GM12878 (cell line): ENCODE measurements at regions not wholly inside any gene's neighbourhood (a gene's known extent, or its start where the extent isn't known, plus 50 kb on each side); places are given as distances from the start of the nearest gene placed in this dataset.

Experiments
- EP300 ChIP-seq, 2 experiments: fragments of 150-350 bp in 1 of 2; IDR thresholded peaks; 2 replicates each; pipeline ENCODE4 v1.6.1; 2011 to 2012; ENCODE audit warnings: low read depth in 2 of 2, low read length in 2 of 2, borderline replicate concordance in 1 of 2, improper control_type of control experiment in 1 of 2, inconsistent platforms in 1 of 2; ENCODE audit not compliant: control insufficient read depth in 1 of 2
- MXI1 ChIP-seq: fragments of 150-350 bp; IDR thresholded peaks from 2 replicates; pipeline ENCODE4 v1.6.1; 2011; ENCODE audit warnings: low read depth, mild to moderate bottlenecking, inconsistent platforms, low read length, improper control_type of control experiment
- POLR2A ChIP-seq: IDR thresholded peaks from 2 replicates; pipeline ENCODE4 v1.6.1; 2011; ENCODE audit warnings: low read depth, mild to moderate bottlenecking, low read length
- TAF1 ChIP-seq: IDR thresholded peaks from 2 replicates; pipeline ENCODE4 v1.6.1; 2011; ENCODE audit warnings: mild to moderate bottlenecking, low read depth, low read length, borderline replicate concordance
- ZBED1 ChIP-seq: IDR thresholded peaks from 2 replicates; pipeline ENCODE4 v1.6.1; 2016; ENCODE audit warnings: borderline replicate concordance
- TF ChIP-seq, protein P1 (sequence below), 3 experiments: IDR thresholded peaks in 2 of 3; conservative IDR thresholded peaks in 1 of 3; 2 replicates each; pipeline ENCODE4 v1.5.1; 2011; ENCODE audit warnings: low read depth in 3 of 3, low read length in 3 of 3, mild to moderate bottlenecking in 3 of 3, control low read depth in 2 of 3, moderate library complexity in 2 of 3, inconsistent platforms in 1 of 3, mixed read lengths in 1 of 3; ENCODE audit not compliant: control insufficient read depth in 2 of 3, insufficient read depth in 1 of 3; ENCODE audit errors: extremely low read depth in 1 of 3

DNA sequence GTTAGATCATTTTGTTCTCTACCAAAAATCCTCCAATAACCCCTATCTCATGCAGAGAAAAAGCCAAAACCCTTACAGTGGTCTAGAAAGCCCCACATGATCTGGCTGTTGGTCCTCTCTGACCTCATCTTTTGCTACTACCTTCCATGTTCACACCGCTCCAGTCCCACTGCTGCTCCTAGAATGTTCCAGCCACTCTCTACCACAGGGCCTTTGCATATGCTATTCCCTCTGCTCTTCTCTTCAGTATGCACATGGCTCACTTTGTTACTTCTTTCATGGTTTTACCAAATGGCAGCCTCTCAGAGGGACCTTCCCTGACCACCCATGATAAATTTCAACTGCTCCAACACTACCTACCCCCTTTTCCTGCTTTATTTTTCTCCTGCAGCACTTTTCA, 193.5 kb upstream of the CCDC150 start:
- TF ChIP-seq, protein P1, sequence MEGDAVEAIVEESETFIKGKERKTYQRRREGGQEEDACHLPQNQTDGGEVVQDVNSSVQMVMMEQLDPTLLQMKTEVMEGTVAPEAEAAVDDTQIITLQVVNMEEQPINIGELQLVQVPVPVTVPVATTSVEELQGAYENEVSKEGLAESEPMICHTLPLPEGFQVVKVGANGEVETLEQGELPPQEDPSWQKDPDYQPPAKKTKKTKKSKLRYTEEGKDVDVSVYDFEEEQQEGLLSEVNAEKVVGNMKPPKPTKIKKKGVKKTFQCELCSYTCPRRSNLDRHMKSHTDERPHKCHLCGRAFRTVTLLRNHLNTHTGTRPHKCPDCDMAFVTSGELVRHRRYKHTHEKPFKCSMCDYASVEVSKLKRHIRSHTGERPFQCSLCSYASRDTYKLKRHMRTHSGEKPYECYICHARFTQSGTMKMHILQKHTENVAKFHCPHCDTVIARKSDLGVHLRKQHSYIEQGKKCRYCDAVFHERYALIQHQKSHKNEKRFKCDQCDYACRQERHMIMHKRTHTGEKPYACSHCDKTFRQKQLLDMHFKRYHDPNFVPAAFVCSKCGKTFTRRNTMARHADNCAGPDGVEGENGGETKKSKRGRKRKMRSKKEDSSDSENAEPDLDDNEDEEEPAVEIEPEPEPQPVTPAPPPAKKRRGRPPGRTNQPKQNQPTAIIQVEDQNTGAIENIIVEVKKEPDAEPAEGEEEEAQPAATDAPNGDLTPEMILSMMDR (IDR thresholded peaks at IDR 0.05 in 2 of 3, conservative IDR thresholded peaks at IDR 0.05 in 1 of 3; ENCODE audit: control insufficient read depth in 2 of 3, extremely low read depth in 1 of 3, insufficient read depth in 1 of 3, low read depth in 3 of 3, low read length in 3 of 3): no peak
- TF ChIP-seq TAF1 (no peak), EP300 (IDR thresholded peaks at IDR 0.05; ENCODE audit: borderline replicate concordance in 1 of 2, control insufficient read depth in 1 of 2, low read depth in 2 of 2, low read length in 2 of 2) (no peak), POLR2A (no peak), MXI1 (no peak), ZBED1 (no peak)
